ENCODE measurements at regions not wholly inside any gene's neighbourhood (a gene's known extent, or its start where the extent isn't known, plus 50 kb on each side); places are given as distances from the start of the nearest gene placed in this dataset.

DNA sequence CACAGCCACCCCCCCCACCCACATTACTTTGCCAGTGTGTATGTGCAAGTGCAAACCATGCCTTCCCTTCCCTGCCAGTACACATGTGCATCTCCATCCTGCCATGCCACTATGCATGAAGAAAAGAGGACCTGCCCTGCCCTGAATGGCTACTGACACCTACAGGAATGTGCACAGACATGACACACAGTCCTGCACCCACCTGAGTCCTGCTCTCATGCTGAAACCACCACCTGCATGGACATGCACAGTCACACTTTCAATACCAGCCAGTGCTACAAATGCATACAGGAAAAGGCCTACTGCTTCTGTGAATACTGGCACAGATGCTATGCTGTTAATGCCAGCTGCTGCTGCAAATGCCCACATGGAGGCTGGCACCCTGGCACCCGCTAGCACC lies 334.4 kb upstream of the DLGAP1 start:
- Histone ChIP-seq H3K27ac (no peak overlapping the region), H3K9me3 (no peaks in the 10 kb centered on the region), H3K36me3 (no peaks in the 10 kb centered on the region), H3K4me1 (no peaks in the 10 kb centered on the region), H3K4me3 (no peak overlapping the region), H3K27me3 (no peaks in the 10 kb centered on the region)
- ATAC-seq: peak in 1 of 4 donors; percentile 45
- TF ChIP-seq, protein P1, sequence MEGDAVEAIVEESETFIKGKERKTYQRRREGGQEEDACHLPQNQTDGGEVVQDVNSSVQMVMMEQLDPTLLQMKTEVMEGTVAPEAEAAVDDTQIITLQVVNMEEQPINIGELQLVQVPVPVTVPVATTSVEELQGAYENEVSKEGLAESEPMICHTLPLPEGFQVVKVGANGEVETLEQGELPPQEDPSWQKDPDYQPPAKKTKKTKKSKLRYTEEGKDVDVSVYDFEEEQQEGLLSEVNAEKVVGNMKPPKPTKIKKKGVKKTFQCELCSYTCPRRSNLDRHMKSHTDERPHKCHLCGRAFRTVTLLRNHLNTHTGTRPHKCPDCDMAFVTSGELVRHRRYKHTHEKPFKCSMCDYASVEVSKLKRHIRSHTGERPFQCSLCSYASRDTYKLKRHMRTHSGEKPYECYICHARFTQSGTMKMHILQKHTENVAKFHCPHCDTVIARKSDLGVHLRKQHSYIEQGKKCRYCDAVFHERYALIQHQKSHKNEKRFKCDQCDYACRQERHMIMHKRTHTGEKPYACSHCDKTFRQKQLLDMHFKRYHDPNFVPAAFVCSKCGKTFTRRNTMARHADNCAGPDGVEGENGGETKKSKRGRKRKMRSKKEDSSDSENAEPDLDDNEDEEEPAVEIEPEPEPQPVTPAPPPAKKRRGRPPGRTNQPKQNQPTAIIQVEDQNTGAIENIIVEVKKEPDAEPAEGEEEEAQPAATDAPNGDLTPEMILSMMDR (IDR thresholded peaks at IDR 0.05): no peak
- TF ChIP-seq POLR2A (IDR thresholded peaks at IDR 0.05): no peak
- no CpG with 5 or more reads among the region's 1 CpG for WGBS (ENCODE audit: insufficient coverage, low coverage, low lambda C conversion rate, missing lambda C conversion rate)
- no peak for DNase-seq
- intact Hi-C loops (cut with DNase I): no loop called here

DNA sequence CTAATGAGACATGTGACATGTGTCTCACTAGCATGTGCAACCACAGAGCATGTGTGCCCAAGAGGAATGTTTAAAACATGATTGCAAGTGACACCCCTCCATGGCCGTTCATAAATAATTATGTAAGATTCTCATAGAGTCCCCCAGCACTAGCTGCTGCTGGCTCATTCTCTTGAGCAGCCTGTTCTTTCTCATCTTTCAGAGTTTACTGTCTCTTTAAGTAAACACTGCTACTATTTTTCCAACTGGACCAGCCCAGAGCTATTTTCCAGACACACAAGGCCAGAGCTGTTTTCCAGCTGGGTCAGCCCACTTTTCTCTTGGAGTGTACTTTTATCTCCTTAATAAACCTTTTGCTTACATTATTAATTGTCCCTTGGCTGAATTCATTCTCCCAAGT lies 326.8 kb upstream of the DLGAP1 start:
- intact Hi-C loops (cut with DNase I): no loop called here
- no peaks in the 10 kb centered on the region for H3K27me3 ChIP-seq
- H3K4me3 ChIP-seq: no peak overlapping the region
- TF ChIP-seq, protein P1 (IDR thresholded peaks at IDR 0.05): no peak
- no peak for TF ChIP-seq POLR2A (IDR thresholded peaks at IDR 0.05)
- WGBS (ENCODE audit: insufficient coverage, low coverage, low lambda C conversion rate, missing lambda C conversion rate): 29% methylated on average over 1 of the region's 1 CpG
- H3K4me1 ChIP-seq: no peaks in the 10 kb centered on the region
- ATAC-seq: no peak
- DNase-seq: no peak
- no peaks in the 10 kb centered on the region for H3K9me3 ChIP-seq
- H3K27ac ChIP-seq: no peak overlapping the region
- H3K36me3 ChIP-seq: no peaks in the 10 kb centered on the region

DNA sequence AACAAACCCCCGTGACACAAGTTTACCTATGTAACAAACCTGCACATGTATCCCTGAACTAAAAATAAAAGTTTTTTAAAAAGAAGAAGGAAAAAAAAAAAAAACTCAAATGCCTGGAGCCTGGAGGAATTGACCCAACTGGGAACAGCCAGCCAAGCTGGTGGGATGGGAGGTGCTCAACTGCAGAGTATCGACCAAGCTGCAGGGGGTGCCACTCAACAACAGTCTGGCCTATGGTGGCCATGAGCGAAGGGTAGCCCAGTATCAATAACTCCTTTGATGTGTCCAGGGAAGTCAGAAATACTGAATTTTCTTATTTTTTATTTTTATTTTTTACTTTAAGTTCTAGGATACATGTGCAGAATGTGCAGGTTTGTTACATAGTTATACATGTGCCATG lies 310.3 kb upstream of the DLGAP1 start:
- Histone ChIP-seq H3K4me3 (no peak overlapping the region), H3K9me3 (no peaks in the 10 kb centered on the region), H3K4me1 (no peaks in the 10 kb centered on the region), H3K27ac (no peak overlapping the region), H3K36me3 (no peaks in the 10 kb centered on the region), H3K27me3 (no peaks in the 10 kb centered on the region)
- DNase-seq (no peak), ATAC-seq (no peak)
- intact Hi-C loops (cut with DNase I): no loop called here
- 70% methylated on average over 3 of the region's 3 CpGs for WGBS (ENCODE audit: insufficient coverage, low coverage, low lambda C conversion rate, missing lambda C conversion rate)
- no peak for TF ChIP-seq POLR2A (IDR thresholded peaks at IDR 0.05)
- TF ChIP-seq, protein P1 (IDR thresholded peaks at IDR 0.05): no peak

DNA sequence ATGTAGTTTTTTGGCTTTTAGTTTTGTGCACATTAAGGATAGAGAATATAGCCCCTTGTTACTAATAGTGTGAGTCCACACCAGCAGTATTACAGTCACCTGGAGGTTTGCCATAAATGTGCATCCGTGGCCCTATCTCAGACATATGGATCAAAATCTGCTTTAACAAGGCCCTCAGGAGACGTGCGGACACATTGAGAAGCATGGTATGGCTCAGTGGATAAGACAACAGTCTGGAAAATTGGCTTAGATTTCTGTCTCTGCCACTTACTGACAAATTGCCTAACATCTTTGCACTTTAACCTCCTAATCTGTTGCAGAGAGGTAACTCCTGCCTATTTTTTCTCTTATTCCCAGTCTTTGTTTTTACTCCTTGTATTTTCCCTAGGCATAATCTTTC lies 307.2 kb upstream of the DLGAP1 start:
- no peaks in the 10 kb centered on the region for H3K4me1 ChIP-seq
- intact Hi-C loops (cut with DNase I): no loop called here
- H3K4me3 ChIP-seq: no peak overlapping the region
- no peak for TF ChIP-seq POLR2A (IDR thresholded peaks at IDR 0.05)
- TF ChIP-seq, protein P1 (IDR thresholded peaks at IDR 0.05): no peak
- no peaks in the 10 kb centered on the region for H3K27me3 ChIP-seq
- DNase-seq (no peak), ATAC-seq (peak in 3 of 4 donors; percentile 28 to 66 (median 44))
- 21% methylated on average over 3 of the region's 3 CpGs for WGBS (ENCODE audit: insufficient coverage, low coverage, low lambda C conversion rate, missing lambda C conversion rate)
- no peaks in the 10 kb centered on the region for H3K9me3 ChIP-seq
- no peak overlapping the region for H3K27ac ChIP-seq
- H3K36me3 ChIP-seq: no peaks in the 10 kb centered on the region

DNA sequence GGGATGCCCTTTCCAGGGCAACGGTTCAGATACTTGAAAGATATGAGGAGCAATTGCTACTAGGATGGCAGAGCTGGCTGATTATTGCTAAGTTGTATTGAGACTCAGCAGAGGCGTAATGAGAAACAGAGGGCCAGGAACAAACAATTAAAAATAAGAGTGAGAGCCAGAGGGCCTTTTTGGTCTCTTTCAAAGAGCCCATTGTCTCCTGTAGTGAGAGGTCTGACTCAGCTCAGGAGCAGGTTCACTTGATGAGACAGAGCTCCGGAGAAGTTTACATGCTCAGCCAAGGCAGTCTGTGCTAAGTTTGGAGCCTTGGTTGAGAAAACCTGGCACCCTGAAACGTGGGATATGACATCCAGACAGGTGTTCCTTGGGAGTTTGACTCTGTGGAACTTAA lies 303.9 kb upstream of the DLGAP1 start:
- intact Hi-C loops (cut with DNase I): no loop called here
- Histone ChIP-seq H3K4me3 (no peak overlapping the region), H3K36me3 (no peaks in the 10 kb centered on the region), H3K9me3 (no peaks in the 10 kb centered on the region), H3K27ac (no peak overlapping the region), H3K27me3 (no peaks in the 10 kb centered on the region), H3K4me1 (no peaks in the 10 kb centered on the region)
- 55% methylated on average over 4 of the region's 4 CpGs for WGBS (ENCODE audit: insufficient coverage, low coverage, low lambda C conversion rate, missing lambda C conversion rate)
- TF ChIP-seq, protein P1 (IDR thresholded peaks at IDR 0.05): no peak
- TF ChIP-seq POLR2A (IDR thresholded peaks at IDR 0.05): no peak
- DNase-seq (no peak), ATAC-seq (no peak)
